ENCODE measurements at regions not wholly inside any gene's neighbourhood (a gene's known extent, or its start where the extent isn't known, plus 50 kb on each side); places are given as distances from the start of the nearest gene placed in this dataset.

DNA sequence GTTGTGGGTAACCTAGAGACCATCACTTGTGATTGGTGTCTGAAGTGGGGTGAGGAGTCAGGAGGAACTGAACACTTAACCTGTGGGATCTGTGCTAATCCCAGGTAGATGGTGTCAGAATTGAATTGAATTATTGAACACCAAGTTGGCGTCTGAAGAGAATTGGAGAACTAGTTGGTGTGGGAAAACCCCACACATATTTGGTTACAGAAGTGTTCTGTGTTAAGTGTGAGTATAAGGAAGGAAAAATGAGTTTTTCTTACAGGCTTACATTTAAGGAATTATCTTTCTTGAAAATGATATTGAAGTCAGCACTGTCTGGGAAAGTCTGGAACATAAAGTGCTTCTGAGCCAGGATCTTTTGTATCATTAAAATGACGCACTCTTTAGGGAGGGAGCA lies 182.9 kb upstream of the ECI2 start:
- TF ChIP-seq, protein P1, sequence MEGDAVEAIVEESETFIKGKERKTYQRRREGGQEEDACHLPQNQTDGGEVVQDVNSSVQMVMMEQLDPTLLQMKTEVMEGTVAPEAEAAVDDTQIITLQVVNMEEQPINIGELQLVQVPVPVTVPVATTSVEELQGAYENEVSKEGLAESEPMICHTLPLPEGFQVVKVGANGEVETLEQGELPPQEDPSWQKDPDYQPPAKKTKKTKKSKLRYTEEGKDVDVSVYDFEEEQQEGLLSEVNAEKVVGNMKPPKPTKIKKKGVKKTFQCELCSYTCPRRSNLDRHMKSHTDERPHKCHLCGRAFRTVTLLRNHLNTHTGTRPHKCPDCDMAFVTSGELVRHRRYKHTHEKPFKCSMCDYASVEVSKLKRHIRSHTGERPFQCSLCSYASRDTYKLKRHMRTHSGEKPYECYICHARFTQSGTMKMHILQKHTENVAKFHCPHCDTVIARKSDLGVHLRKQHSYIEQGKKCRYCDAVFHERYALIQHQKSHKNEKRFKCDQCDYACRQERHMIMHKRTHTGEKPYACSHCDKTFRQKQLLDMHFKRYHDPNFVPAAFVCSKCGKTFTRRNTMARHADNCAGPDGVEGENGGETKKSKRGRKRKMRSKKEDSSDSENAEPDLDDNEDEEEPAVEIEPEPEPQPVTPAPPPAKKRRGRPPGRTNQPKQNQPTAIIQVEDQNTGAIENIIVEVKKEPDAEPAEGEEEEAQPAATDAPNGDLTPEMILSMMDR (IDR thresholded peaks at IDR 0.05; ENCODE audit: insufficient read depth, missing control alignments), result no peak
- FAIRE-seq (no peak), DNase-seq (ENCODE audit: insufficient read length, low spot score) (no peak)

- TF ChIP-seq, protein P1 (IDR thresholded peaks at IDR 0.05; ENCODE audit: insufficient read depth, missing control alignments), result no peak
- DNase-seq (ENCODE audit: insufficient read length, low spot score), result no peak
- FAIRE-seq, result no peak
These were observed 181.6 kb upstream of the ECI2 start for GRCh38 chr6:4316867-4317400.

DNA sequence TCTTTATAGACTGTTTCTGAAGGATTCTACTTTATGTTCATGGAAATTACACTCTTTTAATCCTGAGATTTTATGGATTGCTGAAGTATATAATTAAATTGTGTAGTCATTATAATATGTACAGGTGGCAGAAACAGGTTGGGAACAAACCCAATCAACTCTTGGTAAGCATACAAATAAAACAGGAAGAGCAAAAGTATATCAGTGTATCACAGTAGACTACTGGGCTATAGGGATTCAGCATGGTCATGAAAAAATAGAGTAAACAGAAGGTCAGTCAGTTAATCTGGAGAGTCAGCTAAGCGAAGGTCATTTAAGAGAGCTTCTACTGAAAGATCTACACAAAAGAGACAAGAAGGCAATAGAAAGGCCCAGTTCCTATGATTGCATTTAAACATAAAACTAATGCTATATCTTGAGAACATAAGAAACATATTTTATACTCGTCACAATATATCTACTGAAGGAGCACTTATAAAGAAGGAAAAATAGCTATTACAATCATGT lies 178.9 kb upstream of the ECI2 start:
- TF ChIP-seq, protein P1 (IDR thresholded peaks at IDR 0.05; ENCODE audit: insufficient read depth, missing control alignments), result no peak
- no peak for DNase-seq (ENCODE audit: insufficient read length, low spot score)
- FAIRE-seq, result no peak

DNA sequence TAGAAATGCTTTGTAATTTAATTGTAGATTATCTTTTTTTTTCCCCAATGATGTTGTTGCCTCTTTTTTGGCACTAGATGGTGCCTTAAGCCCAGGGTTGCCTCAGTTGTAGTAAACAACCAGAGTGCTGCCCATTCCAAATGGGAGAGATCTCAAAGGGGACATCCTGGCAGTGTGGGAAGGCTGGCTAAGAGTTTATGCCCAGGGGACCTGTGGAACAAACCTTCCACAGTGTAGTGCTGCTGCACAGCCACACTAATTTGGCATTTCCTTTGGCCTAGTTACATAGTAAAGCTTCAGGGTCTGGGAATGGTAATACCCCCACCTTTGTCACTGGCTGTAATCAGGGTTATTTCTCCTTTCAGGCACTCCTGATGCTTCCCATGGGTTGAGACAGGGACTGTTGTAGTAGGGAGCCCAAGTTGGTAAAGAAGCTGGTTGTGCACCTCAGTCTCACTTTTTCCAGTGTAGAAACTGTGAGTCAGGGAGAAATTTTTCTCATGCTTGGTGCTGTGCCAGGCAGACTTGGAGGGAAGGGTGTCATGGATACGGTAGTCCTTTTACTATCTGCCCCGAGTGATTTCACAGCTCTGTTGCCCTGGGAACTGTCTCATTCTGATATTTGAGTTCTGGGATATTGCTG lies 177.8 kb upstream of the ECI2 start:
- TF ChIP-seq, protein P1 (IDR thresholded peaks at IDR 0.05; ENCODE audit: insufficient read depth, missing control alignments), result no peak
- DNase-seq (ENCODE audit: insufficient read length, low spot score) (no peak), FAIRE-seq (no peak)

DNA sequence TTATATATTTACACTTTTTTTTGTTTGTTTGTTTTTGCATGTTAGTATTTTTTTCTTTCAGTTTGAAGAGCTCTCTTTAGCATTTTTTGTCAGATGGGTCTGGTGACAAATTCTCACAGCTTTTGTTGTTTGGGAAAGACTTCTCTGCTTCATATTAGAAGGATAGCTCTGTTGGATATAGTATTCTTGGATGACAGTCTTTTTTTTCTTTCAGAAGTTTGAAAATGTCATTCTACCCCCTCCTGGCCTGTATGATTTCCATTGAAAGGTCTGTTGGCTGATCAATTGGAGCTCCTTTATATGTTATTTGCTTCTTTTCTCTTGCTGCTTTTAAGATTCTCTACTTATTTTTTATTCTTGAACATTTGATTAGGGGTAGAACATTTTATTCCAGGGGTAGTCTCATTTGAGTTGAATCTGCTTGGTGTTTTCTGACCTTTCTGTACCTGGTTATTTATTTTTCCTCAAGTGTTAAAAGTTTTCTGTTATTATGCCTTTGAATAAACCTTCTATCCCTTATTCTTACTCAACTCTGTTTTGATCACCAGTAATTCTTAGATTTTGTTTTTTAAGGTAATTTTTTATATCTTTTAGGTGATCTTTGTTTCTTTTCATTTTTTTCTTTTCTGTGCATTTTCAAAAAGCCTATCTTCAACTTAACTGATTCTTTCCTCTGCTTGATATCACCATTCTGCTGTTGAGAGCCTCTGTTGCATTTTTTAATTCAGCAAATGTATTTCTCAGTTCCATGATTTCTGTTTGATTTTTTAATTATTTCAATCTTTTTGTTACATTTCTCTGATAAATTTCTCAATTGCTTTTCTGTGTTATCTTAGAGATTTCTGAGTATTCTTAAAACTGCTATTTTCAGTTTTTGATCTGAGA lies 176.8 kb upstream of the ECI2 start:
- no peak for DNase-seq (ENCODE audit: insufficient read length, low spot score)
- TF ChIP-seq, protein P1 (IDR thresholded peaks at IDR 0.05; ENCODE audit: insufficient read depth, missing control alignments), result no peak
- FAIRE-seq, result no peak

GRCh38 chr6:4309540-4309939 lies 174.2 kb upstream of the ECI2 start:
- TF ChIP-seq, protein P1 (IDR thresholded peaks at IDR 0.05; ENCODE audit: insufficient read depth, missing control alignments), result no peak
- DNase-seq (ENCODE audit: insufficient read length, low spot score), result no peak
- FAIRE-seq, result no peak

Data from D721Med (cell line).